Esophagus muscularis mucosa (tissue), 3 donors: ENCODE measurements at regions not wholly inside any gene's neighbourhood (a gene's known extent, or its start where the extent isn't known, plus 50 kb on each side); places are given as distances from the start of the nearest gene placed in this dataset.

ENCODE experiments used
- CTCF ChIP-seq, 3 experiments: fragments of 200-600 bp in 2 of 3; fragments of 450-650 bp in 1 of 3; sonication (generic) in 2 of 3; IDR thresholded peaks; one replicate each; pipeline ENCODE4 v1.5.1; 2017 to 2019; ENCODE audit warnings: antibody characterized with exemption in 3 of 3, mild to moderate bottlenecking in 2 of 3, moderate library complexity in 1 of 3
- EP300 ChIP-seq: sonication (generic); formaldehyde crosslinking; IDR thresholded peaks from one replicate; pipeline ENCODE4 v1.6.1; 2017; ENCODE audit warnings: antibody characterized with exemption

GRCh38 chr11:15830741-15831428 lies 525.5 kb downstream of the SOX6 start:
- TF ChIP-seq EP300 (no peak), CTCF (IDR thresholded peaks at IDR 0.05) (no peak)
